Brain microvascular endothelial cell (primary cell): ENCODE measurements at regions not wholly inside any gene's neighbourhood (a gene's known extent, or its start where the extent isn't known, plus 50 kb on each side); places are given as distances from the start of the nearest gene placed in this dataset.

Experiments used
- DNase-seq: peaks from one replicate; pipeline ENCODE4 v3.0.0-alpha.2; 2020
- H3K27ac ChIP-seq: fragments of 250-450 bp; sonication (Bioruptor Pico); 2 replicates; pipeline ENCODE4 v1.5.1; 2020; ENCODE audit warnings: mild to moderate bottlenecking, moderate library complexity
- H3K27me3 ChIP-seq: fragments of 250-450 bp; sonication (Bioruptor Pico); replicated peaks from 2 replicates; pipeline ENCODE4 v1.5.1; 2020; ENCODE audit warnings: mild to moderate bottlenecking
- H3K36me3 ChIP-seq: fragments of 250-450 bp; sonication (Bioruptor Pico); replicated peaks from 2 replicates; pipeline ENCODE4 v1.5.1; 2020; ENCODE audit warnings: mild to moderate bottlenecking
- H3K4me3 ChIP-seq: 2 replicates; pipeline ENCODE4 v1.5.1; 2011; ENCODE audit warnings: low read depth, mild to moderate bottlenecking, control low read depth, low read length, moderate library complexity
- CTCF ChIP-seq: IDR thresholded peaks from 2 replicates; pipeline ENCODE4 v1.5.1; 2011; ENCODE audit warnings: low read depth, mild to moderate bottlenecking, moderate library complexity, low read length, control low read depth, inconsistent platforms; ENCODE audit errors: missing control alignments
- in situ Hi-C: cut with HindIII; loops from 2 replicates; pipeline ENCODE4 v1.10.0; 2017; ENCODE audit warnings: low sequenced_read_pairs, low pct_ligation_motif_present

- no peak for TF ChIP-seq CTCF
- Histone ChIP-seq H3K36me3 (no peaks in the 10 kb centered on the region), H3K27me3 (no peaks in the 10 kb centered on the region), H3K27ac (no peak overlapping the region), H3K4me3 (no peak overlapping the region)
- DNase-seq = no peak
- in situ Hi-C loops = no loop called here
These were observed 127.8 kb downstream of the CRLF2 start for GRCh38 chrX:1084689-1085088.

- Histone ChIP-seq H3K4me3 (no peak overlapping the region), H3K27me3 (no peaks in the 10 kb centered on the region), H3K27ac (no peak overlapping the region), H3K36me3 (no peaks in the 10 kb centered on the region)
- no peak for DNase-seq
- no peak for TF ChIP-seq CTCF
- in situ Hi-C loops = no loop called here
These were observed 135.4 kb downstream of the CRLF2 start for GRCh38 chrX:1076871-1077651.

- H3K36me3 ChIP-seq = no peaks in the 10 kb centered on the region
- no peaks in the 10 kb centered on the region for H3K27me3 ChIP-seq
- no peak overlapping the region for H3K4me3 ChIP-seq
- in situ Hi-C loops = no loop called here
- H3K27ac ChIP-seq = no peak overlapping the region
- TF ChIP-seq CTCF = no peak
- no peak for DNase-seq
These were observed 136.7 kb downstream of the CRLF2 start for GRCh38 chrX:1075741-1076140.

- Histone ChIP-seq H3K4me3 (no peak overlapping the region), H3K27ac (no peak overlapping the region)
These were observed 137.3 kb downstream of the CRLF2 start for GRCh38 chrX:1075156-1075555.

GRCh38 chrX:1074755-1075154 is 137.7 kb downstream of the CRLF2 start:
- no peak overlapping the region for H3K4me3 ChIP-seq
- in situ Hi-C loops = no loop called here
- DNase-seq = no peak

More at GRCh38 chrX:1075156-1075555, 137.3 kb downstream of the CRLF2 start:
- Histone ChIP-seq H3K27me3 (no peaks in the 10 kb centered on the region), H3K36me3 (no peaks in the 10 kb centered on the region)
- in situ Hi-C loops = no loop called here
- DNase-seq = no peak
- TF ChIP-seq CTCF = no peak

More at GRCh38 chrX:1074755-1075154, 137.7 kb downstream of the CRLF2 start:
- Histone ChIP-seq H3K27ac (no peak overlapping the region), H3K27me3 (no peaks in the 10 kb centered on the region), H3K36me3 (no peaks in the 10 kb centered on the region)
- no peak for TF ChIP-seq CTCF
